Head of caudate nucleus (tissue), 42 donors: ENCODE measurements at regions not wholly inside any gene's neighbourhood (a gene's known extent, or its start where the extent isn't known, plus 50 kb on each side); places are given as distances from the start of the nearest gene placed in this dataset.
"Not testable (repeated sequence)": the region's sequence is repeated elsewhere in the genome, so short reads cannot be mapped to it uniquely, and the experiment has no call there.

Experiments used
- DNase-seq, 42 donors: peaks; one replicate each; pipeline versions ENCODE4 v3.0.0 to v3.0.0-alpha.2; 2020 to 2021; ENCODE audit warnings: mixed read lengths in 7 of 42
- intact Hi-C: fragments of 100-400 bp; cut with DNase I; formaldehyde crosslinking; loops from one replicate; pipeline ENCODE4 v1.15.0; 2022

DNA sequence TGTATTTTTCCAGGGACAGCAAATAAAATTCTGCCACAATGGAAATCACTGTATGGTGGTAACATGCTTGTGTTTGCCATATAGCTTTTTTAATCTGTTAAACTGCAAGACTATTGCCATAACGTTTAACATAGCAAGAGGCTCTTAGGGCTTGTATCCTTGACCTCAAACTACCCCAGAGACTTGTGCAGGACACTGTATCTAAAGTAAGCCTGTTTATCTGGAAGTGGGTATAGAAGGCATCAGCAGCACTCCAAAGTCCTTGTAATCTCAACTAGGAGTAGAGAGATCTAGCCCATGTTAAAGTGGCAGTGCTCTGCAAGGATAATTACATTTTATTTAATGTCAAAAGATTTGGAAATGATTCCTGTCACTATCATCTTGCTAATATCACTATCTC is 1424.1 kb downstream of the CDH11 start:
- no peak for DNase-seq
- intact Hi-C loops = no loop called here

DNA sequence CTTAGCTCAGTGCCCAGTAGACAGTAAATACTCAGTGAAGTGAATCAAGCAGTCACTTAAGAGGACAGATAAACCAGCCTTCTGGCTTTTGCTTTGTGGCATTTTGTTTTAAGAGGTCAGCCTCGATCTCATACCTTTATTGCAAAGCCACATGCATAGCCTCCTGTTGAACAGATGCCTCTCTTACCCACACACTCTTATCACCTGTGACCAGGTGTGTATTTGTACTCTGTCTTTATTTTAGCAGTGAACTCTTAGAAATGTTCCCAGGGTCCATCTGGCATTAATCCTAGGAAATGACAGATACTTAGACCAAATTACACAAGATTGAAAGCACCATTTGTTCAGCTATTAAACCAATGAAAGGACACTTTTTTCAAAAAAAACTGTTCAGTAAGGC is 1426.5 kb downstream of the CDH11 start:
- no peak for DNase-seq
- intact Hi-C loops = no loop called here

DNA sequence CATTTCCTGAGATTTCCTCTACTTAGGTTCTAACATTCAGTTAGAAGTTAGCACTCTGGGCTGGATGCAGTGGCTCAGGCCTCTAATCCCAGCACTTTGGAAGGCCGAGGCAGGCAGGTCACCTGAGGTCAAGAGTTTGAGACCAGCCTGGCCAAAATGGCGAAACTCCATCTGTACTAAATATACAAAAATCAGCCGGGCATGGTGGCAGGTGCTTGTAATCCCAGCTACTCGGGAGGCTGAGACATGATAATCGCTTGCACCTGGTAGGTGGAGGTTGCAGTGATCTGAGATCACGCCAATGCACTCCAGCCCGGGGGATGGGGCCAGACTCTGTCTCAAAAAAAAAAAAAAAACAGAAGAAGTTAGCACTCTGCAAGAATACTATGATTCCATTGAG is 1430.9 kb downstream of the CDH11 start:
- intact Hi-C loops = no loop called here
- no peak for DNase-seq

DNA sequence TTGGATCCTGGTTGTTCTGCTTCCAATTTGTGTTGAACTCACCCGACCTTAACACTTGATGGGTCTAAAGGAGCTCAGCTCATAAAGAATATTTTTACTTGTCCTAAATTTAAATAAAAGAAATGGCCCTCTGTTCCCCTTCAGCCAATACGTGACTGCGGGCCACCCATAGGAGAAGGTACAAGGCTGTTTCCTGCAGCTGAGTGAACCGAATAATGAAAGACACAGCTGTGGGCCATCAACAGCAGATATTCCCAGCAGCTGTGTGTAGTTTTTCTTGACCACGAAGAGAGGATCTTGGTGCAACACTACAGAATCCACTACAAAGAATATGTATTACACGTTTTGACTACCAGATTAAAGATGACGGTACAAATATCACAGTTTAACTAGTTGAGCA is 1431.6 kb downstream of the CDH11 start:
- DNase-seq = no peak
- intact Hi-C loops = no loop called here

DNA sequence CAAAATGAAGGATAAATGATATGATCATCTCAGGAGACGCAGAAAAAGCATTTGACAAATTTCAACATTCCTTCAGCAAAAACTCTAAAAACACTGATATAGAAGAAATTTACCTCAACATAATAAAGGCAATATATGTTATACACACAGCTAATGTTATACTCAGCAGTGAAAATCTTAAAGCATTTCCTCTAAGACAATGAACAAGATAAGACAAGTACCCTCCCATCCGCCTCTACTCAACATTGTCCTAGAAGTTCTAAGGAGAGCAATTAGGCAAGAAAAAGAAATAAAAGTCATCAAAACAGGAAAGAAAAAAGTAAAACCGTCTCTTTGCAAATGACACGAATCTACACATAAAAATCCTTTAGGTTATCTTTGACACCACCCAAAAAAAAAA is 1432.8 kb downstream of the CDH11 start:
- intact Hi-C loops = no loop called here
- no peak for DNase-seq

DNA sequence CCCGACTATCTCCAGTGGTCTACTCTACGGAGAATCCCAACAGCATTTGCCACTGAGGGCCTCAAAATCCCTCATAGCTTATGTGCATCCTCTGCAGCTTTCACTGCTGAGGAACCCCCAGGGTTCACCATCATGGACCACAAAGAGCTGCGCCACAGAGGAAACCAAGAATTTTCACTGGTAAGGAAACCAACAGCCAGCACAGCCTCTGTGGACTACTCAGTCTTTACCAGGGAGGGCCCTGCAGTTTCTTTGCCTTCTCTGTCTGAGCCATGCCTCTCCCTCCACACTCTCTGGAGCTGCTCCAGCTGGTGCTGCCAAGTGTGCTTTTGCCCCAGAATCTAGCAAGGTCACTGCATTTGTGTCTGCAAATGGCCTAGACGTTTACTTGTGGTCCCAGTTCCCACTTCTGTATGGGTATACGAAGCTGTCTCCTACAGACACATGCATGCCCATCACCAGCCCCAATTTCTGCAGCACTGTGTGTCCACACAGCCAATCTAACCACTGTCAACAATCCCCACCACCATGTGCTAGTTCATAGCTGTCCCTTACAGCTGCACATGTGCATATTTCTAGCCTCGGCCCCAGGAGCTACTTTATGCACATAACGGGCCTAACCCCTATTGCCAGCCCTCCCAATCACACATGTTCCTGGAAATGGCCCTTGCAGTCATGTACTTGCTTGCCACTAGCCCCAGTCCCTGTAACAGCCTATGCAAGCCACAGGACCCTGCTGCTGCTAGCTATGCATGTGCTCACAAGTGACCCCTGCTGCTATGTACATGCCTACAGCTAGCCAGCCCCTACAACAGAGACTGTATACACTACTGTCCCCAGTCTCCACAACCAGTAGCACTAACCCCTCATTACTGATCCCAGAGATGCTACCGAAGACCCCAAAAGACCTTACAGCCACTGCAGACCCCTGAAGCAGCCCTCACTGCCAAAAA is 1437.4 kb downstream of the CDH11 start:
- intact Hi-C loops = no loop called here
- DNase-seq = no peak

DNA sequence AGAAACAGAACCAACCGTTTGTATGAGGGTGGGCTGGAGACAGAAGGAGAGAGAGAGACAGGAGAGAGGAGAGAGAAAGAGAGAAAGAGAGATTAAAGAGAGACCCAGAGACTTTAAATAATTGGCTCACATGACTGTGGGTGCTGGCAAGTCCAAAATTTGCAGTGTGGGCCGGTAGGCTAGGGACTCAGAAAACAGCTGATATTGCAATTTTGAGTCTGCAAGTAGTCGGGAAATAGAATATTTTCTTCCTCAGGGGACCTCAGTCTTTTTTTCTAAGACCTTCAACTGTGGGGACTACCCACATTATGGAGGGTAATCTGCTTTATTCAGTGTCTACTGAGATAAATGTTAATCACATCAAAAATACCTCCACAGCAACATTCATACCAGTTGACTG is 1439.0 kb downstream of the CDH11 start:
- intact Hi-C loops = no loop called here
- DNase-seq = no peak

DNA sequence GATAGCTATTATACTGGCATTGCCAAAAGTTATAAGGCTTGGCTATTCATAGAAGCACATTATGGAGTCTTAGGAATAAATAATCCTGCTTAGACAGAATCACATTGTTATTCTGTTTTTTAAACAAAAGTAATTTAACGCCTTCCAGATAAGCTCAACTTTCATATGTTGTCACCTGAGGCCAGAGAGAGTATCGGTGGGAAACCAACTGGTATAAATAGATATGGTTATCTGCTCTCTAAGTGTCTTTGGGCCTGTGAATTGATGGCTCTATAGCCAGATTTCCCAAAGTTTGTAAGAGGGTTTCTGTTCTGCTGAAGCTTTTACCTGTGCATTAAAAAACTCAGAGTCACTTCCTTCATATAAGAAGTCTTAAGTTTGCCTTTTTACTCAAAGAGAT is 1449.4 kb downstream of the CDH11 start:
- DNase-seq = no peak
- intact Hi-C loops = no loop called here

DNA sequence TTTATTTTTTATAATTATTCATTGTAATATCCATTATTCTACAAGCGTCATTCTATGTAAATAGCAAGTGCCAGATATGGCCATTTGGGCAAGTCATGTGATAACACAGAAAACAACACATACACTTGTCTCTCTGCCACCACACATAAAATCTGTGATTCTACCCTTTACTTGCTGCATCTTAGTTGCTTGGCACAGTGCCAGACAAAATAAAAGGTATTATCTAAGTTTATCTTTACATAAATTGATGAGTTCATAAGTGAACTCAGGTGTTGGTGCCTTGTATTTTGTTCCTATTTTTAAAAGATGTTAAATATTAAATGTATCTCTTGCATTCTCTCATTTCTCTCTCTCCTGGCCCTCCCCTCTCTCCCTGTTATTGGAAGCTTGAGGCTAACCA is 1458.7 kb downstream of the CDH11 start:
- intact Hi-C loops = no loop called here
- DNase-seq = no peak

DNA sequence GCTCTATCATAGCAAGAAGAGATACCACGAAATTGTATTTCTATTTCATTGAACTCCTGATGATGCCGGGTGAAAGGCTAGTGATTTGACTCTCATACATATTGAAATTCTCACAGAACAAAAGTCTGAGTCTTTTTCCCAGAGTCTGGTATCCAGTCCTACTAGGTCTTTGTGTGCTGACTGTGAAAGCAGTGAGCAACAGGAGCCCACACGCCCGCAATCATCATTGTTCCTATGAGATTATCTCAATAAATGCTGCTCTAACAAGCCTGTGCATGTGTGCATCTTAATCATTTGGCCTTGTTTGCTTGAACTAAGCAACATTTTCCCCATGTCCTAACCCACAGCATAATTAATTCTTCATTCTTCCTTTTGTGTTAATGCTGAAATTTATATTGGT is 1466.0 kb downstream of the CDH11 start:
- no peak for DNase-seq

DNA sequence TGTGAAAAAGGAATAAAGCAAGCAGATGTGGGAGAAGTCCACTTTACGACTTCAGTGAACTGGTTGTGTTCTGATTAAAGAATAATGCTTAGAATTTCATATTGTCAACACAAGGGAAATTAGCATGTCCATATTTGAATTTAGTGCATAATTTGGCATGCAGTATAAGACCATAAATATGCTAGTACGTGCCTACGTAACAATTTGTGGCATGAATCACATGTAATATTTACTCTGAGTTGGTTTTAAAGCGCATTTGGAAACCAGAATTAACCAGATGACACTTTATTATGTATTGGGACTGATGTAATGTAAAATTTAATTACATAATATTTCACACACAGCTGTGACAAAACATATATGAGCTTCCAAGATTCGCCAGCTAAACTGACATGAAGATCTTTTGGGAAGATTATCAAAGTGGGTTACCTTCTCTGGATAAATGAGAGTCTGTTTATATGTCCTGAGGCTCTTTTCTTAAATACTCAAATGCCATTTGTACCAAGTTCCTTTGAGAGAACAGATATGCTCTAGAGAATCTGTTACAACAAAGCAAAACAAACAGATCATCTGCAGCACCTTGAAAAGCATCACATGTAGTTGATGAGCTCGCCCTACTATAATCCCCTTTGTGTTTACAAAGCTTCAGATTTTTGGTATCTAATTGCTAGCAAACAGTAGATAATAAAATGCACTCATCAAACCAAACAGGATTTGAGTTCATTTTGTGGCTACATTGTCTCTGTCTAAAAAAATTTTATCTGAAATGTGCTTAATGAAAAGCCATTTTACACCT is 1468.6 kb downstream of the CDH11 start:
- DNase-seq = no peak
- intact Hi-C loops = no loop called here

More for the DNA sequence above, 1466.0 kb downstream of the CDH11 start:
- intact Hi-C loops = no loop called here

DNA sequence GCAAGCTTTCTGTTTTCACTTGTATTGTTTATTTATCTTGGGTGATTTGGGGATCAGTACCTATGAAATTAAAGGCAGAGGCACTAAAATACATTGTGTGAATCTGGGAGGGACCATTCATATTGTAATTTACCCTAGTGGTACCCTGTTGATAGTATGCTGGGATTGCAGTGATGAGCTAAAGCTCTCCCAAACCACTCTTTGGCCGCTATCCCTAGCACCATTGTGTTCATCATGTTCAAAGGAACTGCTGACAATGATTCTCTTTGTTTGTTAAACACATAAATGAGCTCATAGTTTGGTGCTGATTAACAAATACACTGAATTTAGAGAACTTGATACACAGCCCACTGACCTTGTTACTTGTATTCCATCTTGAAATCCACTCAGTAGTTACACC is 1469.8 kb downstream of the CDH11 start:
- intact Hi-C loops = no loop called here
- DNase-seq = peak in 4 of 42 donors; percentile 3 to 33 (median 12)

DNA sequence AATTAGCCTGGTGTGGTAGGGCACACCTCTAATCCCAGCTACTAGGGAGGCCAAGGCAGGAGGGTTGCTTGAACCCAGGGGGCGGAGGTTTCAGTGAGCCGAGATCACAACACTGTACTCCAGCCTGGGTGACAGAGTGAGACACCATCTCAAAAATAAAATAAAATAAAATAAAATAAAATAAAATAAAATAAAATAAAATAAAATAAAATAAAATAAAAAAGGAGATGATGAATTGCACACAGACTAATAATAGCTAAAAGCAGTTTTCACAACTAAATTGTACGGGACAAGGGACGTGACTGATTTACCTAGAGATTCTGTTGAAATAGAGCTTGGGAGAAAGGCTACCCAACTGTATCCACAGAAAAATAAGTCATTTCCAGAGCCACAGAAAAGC is 1471.3 kb downstream of the CDH11 start:
- intact Hi-C loops = no loop called here
- DNase-seq = no peak

DNA sequence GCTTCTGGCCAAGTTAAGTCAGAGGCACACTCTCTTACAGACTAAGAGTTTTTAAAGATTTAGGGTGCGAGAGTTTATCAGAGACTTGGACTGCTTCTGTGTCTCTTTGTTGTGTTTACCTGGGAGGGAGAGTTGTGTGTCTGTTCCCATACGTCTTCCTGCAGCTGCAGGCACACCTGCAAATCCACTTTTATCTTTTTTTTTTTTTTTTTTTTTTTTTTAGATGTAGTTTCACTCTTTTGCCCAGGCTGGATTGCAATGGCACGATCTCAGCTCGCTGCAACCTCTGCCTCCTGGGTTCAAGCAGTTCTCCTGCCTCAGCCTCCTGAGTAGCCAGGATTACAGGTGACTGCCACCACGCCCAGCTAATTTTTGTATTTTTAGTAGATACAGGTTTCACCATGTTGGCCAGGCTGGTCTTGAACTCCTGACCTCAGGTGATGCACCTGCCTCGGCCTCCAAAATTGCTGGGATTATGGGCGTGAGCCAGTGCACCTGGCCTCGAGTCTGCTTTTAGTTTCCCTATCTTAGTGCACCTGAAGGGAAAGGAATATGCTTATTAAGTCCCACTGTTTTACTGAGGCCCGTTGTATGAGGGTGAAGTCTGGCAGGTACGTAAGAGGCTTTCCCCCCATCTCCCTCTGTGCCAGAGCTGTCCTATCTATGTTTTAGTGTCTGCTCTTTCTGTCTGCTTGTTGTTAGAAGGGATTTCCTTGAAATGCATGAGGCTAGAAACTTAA is 1488.0 kb downstream of the CDH11 start:
- intact Hi-C loops = not testable (repeated sequence)

DNA sequence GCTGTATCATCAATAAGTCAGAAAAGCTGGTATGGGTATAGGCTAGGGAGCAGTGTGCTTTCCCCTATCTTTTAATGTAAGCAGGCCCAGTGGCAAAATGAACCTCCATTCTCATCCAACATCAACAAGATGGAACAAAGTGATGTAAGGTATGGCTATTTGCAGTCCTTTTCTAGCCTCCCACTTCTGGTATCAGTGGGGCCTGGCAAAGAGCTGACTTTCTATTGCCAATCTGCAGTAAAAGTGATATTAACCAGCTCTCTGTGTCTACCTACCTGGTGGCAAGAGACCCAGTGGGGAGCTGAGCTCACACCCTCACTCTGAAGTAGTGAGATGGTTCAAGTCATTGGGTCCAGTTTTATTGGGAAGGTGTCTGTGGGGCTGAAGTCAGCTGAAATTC is 1492.6 kb downstream of the CDH11 start:
- DNase-seq = no peak
- intact Hi-C loops = no loop called here

More for the DNA sequence above, 1488.0 kb downstream of the CDH11 start:
- DNase-seq = not testable (repeated sequence)

DNA sequence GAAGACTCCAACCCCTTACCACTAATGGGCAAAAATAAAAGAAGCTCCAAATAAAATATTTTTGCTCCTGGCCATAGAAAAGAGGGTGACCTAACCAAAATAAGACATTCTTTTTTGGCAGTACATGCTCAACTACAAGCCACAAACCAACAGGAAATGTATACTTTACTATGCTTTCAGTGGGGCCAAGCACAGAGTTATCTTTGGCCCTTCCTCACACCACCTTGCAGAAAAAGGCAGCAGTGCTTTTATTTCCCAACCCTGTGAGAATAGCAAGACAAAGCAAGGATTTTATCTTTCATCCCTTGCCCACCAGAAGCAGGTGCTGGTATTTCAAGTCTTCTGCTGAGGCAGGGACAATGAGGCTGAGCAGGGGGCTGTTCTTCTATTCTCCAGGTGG is 1493.1 kb downstream of the CDH11 start:
- DNase-seq = no peak
- intact Hi-C loops = no loop called here

DNA sequence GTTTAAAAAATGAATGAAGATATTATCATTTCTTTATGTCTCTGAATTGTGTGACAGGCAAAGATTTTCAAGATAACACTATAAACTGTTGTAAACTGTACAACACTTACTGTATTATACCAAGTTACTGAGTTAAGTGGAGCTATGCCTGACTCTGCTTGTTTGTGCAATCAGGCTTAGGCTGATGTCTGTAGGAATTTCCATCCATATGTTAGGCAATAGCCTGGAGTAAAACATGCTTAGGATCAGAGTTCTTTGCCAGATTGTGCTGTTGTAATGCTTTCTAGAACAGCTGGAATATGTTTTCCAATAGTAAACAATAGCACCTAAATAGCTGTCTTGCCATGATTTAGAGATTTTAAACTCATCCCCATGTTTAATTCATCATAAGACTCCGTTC is 1496.7 kb downstream of the CDH11 start:
- DNase-seq = no peak

DNA sequence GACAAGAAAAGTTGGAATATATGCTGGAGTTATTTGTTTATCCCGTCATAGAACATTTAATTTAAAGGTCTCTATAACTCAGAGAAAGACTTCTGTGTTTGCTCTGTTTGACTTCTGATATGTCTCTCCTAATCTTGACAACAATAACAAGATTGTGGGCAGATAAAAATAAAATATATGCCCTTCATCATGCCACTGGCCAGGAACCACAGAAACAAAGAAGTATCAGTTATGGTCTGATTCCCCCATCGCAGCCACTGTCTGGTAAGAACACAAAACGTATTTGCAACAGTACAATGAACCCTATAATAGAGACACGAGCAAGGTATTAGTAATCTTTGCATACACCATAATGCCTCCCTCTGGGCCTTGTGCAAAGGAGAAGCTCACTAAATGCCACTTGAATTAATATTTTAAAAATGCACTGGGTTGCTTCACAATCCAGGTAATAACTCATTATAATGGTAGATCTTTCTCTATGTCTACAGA is 1498.3 kb downstream of the CDH11 start:
- DNase-seq = no peak
- intact Hi-C loops = no loop called here

More for the DNA sequence above, 1496.7 kb downstream of the CDH11 start:
- intact Hi-C loops = no loop called here

DNA sequence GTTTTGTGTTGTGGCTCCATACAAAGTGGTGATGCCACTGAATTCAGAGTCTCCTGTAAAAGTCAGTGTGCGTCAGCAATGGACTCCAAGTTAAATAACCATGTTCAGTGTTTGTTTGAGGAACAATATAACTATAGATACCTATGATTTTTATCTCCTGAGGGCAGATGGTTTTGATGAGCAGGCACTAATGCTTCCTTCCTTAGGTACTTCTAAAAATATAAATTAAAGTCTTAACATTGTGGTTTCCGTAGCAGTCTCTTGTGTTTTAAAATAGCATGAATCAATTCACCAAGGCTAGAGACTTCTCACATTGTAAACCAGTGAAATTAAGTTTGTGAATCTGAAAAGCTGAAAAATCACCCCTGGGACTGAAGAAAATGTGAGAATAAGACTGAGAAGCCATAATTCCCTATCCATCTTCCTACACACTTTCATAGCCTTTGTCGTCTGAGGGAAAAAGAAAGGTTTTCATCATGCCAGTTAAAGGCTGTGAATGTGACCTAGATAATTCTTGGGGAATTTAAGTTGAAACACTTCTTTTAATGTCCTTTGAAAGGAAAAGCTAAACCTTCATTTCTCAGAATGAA is 1502.9 kb downstream of the CDH11 start:
- intact Hi-C loops = no loop called here
- no peak for DNase-seq
